Smooth muscle cell (in vitro differentiated cells): ENCODE measurements at regions not wholly inside any gene's neighbourhood (a gene's known extent, or its start where the extent isn't known, plus 50 kb on each side); places are given as distances from the start of the nearest gene placed in this dataset.

Experiments
- DNase-seq: peaks from one replicate; lab custom pipeline; 2025; ENCODE audit not compliant: unreplicated experiment; lab: John Stamatoyannopoulos, UW
- H2AFZ ChIP-seq: fragments of 200-600 bp; sonication (generic); 2 replicates; pipeline ENCODE4 v1.6.0; 2016; ENCODE audit warnings: antibody characterized with exemption, low read depth, mild to moderate bottlenecking
- H3F3A ChIP-seq: fragments of 200-600 bp; sonication (generic); 2 replicates; pipeline ENCODE4 v1.6.0; 2017; ENCODE audit warnings: antibody characterized with exemption, low read depth
- H3K27ac ChIP-seq: fragments of 200-600 bp; sonication (generic); 2 replicates; pipeline ENCODE4 v1.5.1; 2016; ENCODE audit warnings: low read depth, mild to moderate bottlenecking
- H3K27me3 ChIP-seq: fragments of 200-600 bp; sonication (generic); 2 replicates; pipeline ENCODE4 v1.6.1; 2016; ENCODE audit warnings: low read depth, mild to moderate bottlenecking
- H3K36me3 ChIP-seq: fragments of 200-600 bp; sonication (generic); 2 replicates; pipeline ENCODE4 v1.5.1; 2016; ENCODE audit warnings: low read depth
- H3K4me1 ChIP-seq: fragments of 200-600 bp; sonication (generic); 2 replicates; pipeline ENCODE4 v1.5.1; 2016; ENCODE audit warnings: low read depth
- H3K4me2 ChIP-seq: fragments of 200-600 bp; sonication (generic); 2 replicates; pipeline ENCODE4 v1.6.0; 2016; ENCODE audit warnings: mild to moderate bottlenecking
- H3K4me3 ChIP-seq: fragments of 200-600 bp; sonication (generic); 2 replicates; pipeline ENCODE4 v1.5.1; 2016; ENCODE audit warnings: mild to moderate bottlenecking
- H3K79me2 ChIP-seq: fragments of 200-600 bp; sonication (generic); 2 replicates; pipeline ENCODE4 v1.6.0; 2016; ENCODE audit warnings: low read depth, mild to moderate bottlenecking
- H3K9ac ChIP-seq: fragments of 200-600 bp; sonication (generic); 2 replicates; pipeline ENCODE4 v1.6.0; 2016; ENCODE audit warnings: low read depth
- H3K9me3 ChIP-seq: fragments of 200-600 bp; sonication (generic); replicated peaks from 2 replicates; pipeline ENCODE4 v1.5.1; 2016; ENCODE audit warnings: low read depth
- H4K20me1 ChIP-seq: fragments of 200-600 bp; sonication (generic); 2 replicates; pipeline ENCODE4 v1.6.0; 2016; ENCODE audit warnings: low read depth
- WGBS: methylation state at CpG from one replicate; pipeline ENCODE4 v1.1.7; 2016; ENCODE audit warnings: low lambda C conversion rate; 5-methylcytosine and 5-hydroxymethylcytosine counted together
- TF ChIP-seq, protein P1 (sequence below): fragments of 200-600 bp; sonication (generic); IDR thresholded peaks from 2 replicates; pipeline ENCODE4 v1.5.1; 2017; ENCODE audit warnings: borderline replicate concordance, mild to moderate bottlenecking, antibody characterized with exemption; ENCODE audit not compliant: insufficient read depth, poor library complexity, severe bottlenecking

DNA sequence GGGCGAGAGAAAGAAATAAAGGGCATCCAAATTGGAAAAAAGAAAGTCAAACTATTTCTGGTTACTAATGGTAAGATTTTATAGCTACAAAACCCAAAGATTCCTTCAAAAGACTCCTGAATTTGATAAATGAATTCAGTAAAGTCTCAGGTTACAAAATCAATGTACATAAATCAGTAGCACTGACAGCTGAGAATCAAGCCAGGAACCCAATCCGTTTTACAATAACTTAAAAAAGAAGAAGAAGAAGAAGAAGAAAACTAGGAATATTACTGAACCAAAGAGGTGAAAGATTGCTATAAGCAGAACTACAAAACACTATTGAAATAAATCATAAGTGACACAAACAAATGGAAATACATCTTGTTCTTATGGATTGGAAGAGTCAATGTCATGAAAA is 291.5 kb upstream of the GULP1 start:
- Histone ChIP-seq H3K79me2 (no peaks in the 10 kb centered on the region), H3K4me3 (no peak overlapping the region), H3K36me3 (no peaks in the 10 kb centered on the region), H3K4me2 (no peak overlapping the region), H4K20me1 (no peaks in the 10 kb centered on the region), H3K27me3 (no peaks in the 10 kb centered on the region), H3F3A (no peaks in the 10 kb centered on the region), H3K4me1 (no peaks in the 10 kb centered on the region), H2AFZ (no peak overlapping the region), H3K9ac (no peak overlapping the region), H3K27ac (no peak overlapping the region), H3K9me3 (no peaks in the 10 kb centered on the region)
- TF ChIP-seq, protein P1, sequence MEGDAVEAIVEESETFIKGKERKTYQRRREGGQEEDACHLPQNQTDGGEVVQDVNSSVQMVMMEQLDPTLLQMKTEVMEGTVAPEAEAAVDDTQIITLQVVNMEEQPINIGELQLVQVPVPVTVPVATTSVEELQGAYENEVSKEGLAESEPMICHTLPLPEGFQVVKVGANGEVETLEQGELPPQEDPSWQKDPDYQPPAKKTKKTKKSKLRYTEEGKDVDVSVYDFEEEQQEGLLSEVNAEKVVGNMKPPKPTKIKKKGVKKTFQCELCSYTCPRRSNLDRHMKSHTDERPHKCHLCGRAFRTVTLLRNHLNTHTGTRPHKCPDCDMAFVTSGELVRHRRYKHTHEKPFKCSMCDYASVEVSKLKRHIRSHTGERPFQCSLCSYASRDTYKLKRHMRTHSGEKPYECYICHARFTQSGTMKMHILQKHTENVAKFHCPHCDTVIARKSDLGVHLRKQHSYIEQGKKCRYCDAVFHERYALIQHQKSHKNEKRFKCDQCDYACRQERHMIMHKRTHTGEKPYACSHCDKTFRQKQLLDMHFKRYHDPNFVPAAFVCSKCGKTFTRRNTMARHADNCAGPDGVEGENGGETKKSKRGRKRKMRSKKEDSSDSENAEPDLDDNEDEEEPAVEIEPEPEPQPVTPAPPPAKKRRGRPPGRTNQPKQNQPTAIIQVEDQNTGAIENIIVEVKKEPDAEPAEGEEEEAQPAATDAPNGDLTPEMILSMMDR: no peak
- no peak for DNase-seq
- 42% methylated on average over 2 of the region's 2 CpGs for WGBS

DNA sequence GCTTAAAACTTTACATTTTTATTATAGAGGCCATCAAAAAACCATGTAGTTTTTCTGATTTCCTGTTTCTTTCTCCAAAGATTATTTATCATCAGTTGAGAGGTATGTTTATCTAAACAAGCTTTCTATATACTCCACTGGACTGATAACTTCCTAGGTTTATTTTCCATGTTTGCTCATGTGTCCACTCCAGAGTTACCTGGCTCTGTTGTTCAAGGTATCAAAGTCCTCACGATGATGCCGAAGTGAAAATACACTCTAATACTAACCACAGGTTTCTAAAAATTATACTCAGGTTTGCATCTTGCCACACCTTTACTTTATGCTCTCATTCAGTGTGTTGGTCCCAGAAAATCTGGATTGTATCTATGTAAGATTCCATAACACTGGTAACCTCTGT is 287.9 kb upstream of the GULP1 start:
- Histone ChIP-seq H2AFZ (no peak overlapping the region), H3F3A (no peaks in the 10 kb centered on the region), H3K36me3 (no peaks in the 10 kb centered on the region), H3K9me3 (no peaks in the 10 kb centered on the region), H3K4me3 (no peak overlapping the region), H4K20me1 (no peaks in the 10 kb centered on the region), H3K4me2 (no peak overlapping the region), H3K4me1 (no peaks in the 10 kb centered on the region), H3K79me2 (no peaks in the 10 kb centered on the region), H3K27ac (no peak overlapping the region), H3K9ac (no peak overlapping the region), H3K27me3 (no peaks in the 10 kb centered on the region)
- WGBS: 47% methylated on average over 2 of the region's 2 CpGs
- no peak for DNase-seq
- TF ChIP-seq, protein P1: no peak

DNA sequence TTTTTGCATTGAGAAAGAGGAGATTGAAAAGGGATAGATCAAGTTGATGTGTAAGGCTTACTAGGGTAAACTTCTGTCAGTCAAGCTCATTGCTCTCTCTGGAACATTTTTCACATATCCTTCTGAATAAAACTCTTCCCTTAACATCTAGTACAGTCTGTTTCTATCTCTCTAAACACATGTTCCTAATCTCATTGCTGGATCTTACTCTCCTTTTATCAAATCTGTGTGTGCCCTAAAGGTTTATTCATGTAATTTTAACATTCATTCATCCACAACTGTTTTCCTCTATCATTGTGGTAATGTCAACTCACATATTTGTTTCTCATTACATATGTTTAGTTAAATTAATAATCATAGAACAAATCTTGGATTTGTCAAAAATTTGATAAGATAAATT is 277.9 kb upstream of the GULP1 start:
- H3K9ac ChIP-seq: no peak overlapping the region
- H3K36me3 ChIP-seq: no peaks in the 10 kb centered on the region
- TF ChIP-seq, protein P1: no peak

DNA sequence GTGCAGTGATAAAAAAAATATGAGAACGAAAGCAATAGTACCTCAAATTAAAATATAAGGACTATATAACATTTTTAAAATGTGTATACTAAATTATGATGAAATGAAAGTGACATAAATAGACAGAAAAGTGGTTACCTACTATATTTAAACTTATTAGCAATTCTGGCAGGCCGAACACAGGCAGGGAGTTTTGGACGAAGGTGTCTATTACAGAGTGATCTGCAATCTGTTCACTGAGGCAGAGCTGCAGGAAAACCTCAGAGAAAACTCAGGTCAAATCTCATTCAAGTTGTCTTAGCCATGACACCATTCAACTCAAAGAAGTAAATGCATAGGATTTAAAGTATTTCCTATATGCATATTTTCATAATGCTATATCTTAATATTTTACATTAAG is 274.8 kb upstream of the GULP1 start:
- H3F3A ChIP-seq: no peaks in the 10 kb centered on the region
- TF ChIP-seq, protein P1: no peak
- no peaks in the 10 kb centered on the region for H3K27me3 ChIP-seq
- H3K4me3 ChIP-seq: no peak overlapping the region
- DNase-seq: no peak
- no peaks in the 10 kb centered on the region for H3K4me1 ChIP-seq
- WGBS: 97% methylated on average over 3 of the region's 3 CpGs
- H3K36me3 ChIP-seq: no peaks in the 10 kb centered on the region
- no peak overlapping the region for H3K9ac ChIP-seq
- H2AFZ ChIP-seq: no peak overlapping the region
- H3K4me2 ChIP-seq: no peak overlapping the region
- H3K9me3 ChIP-seq: no peaks in the 10 kb centered on the region
- no peak overlapping the region for H3K27ac ChIP-seq
- H4K20me1 ChIP-seq: no peaks in the 10 kb centered on the region
- H3K79me2 ChIP-seq: no peaks in the 10 kb centered on the region

More for the DNA sequence above, 277.9 kb upstream of the GULP1 start:
- no peaks in the 10 kb centered on the region for H3F3A ChIP-seq
- no peaks in the 10 kb centered on the region for H3K27me3 ChIP-seq
- no peaks in the 10 kb centered on the region for H3K9me3 ChIP-seq
- H4K20me1 ChIP-seq: no peaks in the 10 kb centered on the region
- H3K4me3 ChIP-seq: no peak overlapping the region
- H3K79me2 ChIP-seq: no peaks in the 10 kb centered on the region
- H3K4me2 ChIP-seq: no peak overlapping the region
- no peaks in the 10 kb centered on the region for H3K4me1 ChIP-seq
- no peak for DNase-seq
- no peak overlapping the region for H2AFZ ChIP-seq
- H3K27ac ChIP-seq: no peak overlapping the region
